Epithelial cell of proximal tubule (primary cell): ENCODE measurements at regions not wholly inside any gene's neighbourhood (a gene's known extent, or its start where the extent isn't known, plus 50 kb on each side); places are given as distances from the start of the nearest gene placed in this dataset.
"Not testable (repeated sequence)": the region's sequence is repeated elsewhere in the genome, so short reads cannot be mapped to it uniquely, and the experiment has no call there.

Experiments
- DNase-seq: peaks from one replicate; pipeline ENCODE4 v3.0.0-alpha.2; 2011; ENCODE audit warnings: low read depth
- H3K4me3 ChIP-seq: 2 replicates; pipeline ENCODE4 v1.5.1; 2011; ENCODE audit warnings: low read depth, mild to moderate bottlenecking, low read length
- TF ChIP-seq, protein P1 (sequence below): conservative IDR thresholded peaks from 2 replicates; pipeline ENCODE4 v1.5.1; 2012; ENCODE audit warnings: low read depth, mild to moderate bottlenecking, low read length

DNA sequence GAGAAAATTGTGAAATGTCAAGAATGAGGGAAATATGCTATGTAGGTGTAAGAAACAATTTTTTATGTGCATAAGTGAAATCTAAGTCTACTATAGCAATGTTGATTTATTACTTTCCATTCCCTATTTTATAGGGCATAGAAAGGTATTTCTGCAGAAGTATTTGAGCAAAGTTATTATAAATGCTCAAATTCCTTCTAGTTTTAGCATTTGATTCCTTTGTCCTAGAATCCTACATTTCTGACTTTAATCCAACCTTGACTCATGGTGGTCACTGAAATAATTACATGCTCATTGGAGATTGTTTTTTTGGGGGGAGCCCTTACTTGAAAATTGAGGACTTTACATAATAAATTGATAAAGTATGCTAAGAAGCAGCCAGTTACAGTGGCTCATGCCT lies 716.6 kb upstream of the LUZP2 start:
- H3K4me3 ChIP-seq = no peak overlapping the region
- TF ChIP-seq, protein P1, sequence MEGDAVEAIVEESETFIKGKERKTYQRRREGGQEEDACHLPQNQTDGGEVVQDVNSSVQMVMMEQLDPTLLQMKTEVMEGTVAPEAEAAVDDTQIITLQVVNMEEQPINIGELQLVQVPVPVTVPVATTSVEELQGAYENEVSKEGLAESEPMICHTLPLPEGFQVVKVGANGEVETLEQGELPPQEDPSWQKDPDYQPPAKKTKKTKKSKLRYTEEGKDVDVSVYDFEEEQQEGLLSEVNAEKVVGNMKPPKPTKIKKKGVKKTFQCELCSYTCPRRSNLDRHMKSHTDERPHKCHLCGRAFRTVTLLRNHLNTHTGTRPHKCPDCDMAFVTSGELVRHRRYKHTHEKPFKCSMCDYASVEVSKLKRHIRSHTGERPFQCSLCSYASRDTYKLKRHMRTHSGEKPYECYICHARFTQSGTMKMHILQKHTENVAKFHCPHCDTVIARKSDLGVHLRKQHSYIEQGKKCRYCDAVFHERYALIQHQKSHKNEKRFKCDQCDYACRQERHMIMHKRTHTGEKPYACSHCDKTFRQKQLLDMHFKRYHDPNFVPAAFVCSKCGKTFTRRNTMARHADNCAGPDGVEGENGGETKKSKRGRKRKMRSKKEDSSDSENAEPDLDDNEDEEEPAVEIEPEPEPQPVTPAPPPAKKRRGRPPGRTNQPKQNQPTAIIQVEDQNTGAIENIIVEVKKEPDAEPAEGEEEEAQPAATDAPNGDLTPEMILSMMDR = no peak
- DNase-seq = no peak

DNA sequence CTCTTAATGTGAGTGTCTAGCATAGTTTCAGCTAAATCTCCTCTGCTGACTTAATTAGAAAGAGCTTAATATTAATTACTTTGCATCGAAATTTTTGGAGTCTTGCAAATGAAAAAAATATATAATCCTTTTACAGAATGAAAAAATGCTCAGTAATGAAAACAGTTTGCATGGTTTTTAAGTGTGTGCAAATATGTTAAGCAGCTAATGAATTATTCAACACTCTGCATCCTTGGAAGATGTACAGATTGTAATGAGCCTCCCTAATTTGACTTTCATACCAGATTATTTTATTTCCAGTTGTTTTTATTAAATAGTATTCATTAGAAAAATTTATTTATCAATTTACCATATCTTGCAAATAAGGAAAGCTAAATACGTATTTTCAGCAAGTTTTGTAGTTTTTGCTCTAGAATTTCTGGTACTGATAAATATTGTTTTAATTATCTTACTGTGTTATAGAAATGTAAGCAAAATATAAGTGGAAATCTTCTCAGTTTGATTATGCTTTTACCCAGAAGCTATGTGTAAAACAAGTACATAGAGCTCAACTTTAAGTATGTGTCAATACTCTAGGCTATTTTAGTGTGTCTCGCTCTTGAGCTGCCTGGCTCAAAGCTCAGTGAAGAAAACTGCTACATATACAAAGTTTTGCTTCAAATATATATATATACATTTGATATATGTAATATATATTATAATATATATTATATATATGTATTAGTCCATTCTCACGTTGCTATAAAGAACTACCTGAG lies 714.9 kb upstream of the LUZP2 start:
- TF ChIP-seq, protein P1 = no peak
- H3K4me3 ChIP-seq = no peak overlapping the region
- DNase-seq = no peak

DNA sequence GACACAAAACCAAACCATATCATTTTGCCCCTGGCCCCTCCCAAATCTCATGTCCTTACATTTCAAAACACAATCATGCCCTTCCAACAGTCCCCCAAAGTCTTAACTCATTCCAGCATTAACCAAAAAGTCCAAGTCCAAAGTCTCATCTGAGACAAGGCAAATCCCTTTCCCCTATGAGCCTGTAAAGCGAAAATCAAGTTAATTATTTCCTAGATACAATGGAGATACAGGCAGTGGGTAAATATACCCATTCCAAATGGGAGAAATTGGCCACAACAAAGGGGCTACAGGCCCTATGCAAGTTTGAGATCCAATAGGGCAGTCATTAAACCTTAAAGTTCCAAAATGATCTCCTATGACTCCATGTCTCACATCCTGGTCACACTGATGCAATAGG lies 709.9 kb upstream of the LUZP2 start:
- not testable (repeated sequence) for H3K4me3 ChIP-seq

DNA sequence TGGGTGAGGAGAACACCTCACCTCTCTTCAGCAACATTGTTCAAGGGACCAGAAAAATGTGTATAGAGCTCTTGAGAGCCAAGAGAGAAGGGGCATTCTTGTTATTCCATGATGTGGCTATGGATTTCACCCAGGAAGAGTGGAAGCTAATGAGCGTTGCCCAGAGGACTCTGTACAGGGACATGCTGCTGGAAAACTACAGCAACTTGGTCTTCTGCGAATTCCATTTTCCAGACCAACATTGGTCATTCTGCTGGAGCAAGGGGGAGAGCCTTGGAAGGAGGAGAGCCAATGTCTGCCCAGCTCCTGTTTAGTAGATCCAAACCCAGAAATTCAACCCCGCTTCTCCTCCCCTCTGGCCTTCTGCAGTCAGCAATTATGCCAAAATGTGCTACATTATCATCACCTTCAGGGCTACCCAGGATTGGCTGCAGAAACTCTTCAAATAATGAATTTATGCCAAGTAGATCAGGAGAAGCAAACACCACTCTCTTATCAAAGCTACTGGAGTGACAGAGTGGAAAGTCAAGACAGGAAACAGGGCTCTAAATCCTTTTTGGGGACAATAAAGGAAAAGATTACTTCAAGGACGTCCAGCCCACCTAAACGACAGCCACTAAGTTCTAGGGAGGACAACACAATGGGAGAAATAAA lies 707.5 kb upstream of the LUZP2 start:
- DNase-seq = no peak
- TF ChIP-seq, protein P1 = no peak
- H3K4me3 ChIP-seq = no peak overlapping the region

More for the DNA sequence above, 709.9 kb upstream of the LUZP2 start:
- not testable (repeated sequence) for DNase-seq

DNA sequence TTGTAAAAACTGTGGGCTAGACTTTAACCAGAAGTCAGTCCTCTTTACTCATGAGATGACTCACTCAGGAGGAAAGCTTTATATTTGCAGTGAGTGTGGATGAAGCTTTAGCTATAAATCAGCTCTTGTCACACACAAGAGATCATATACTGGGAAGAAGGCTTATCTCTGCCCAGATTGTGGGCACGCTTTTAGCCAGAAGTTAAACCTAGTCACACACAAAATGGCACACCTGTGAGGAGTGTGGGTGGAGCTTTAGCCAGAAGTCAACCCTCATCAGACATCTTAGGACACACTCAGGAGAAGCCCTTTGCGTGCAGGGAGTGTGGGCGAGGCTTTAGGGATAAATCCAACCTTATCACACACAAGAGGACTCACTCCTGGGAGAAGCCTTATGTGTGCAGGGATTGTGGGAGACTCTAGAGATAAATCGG lies 706.9 kb upstream of the LUZP2 start:
- DNase-seq = peak; percentile 0
- no peak overlapping the region for H3K4me3 ChIP-seq
- TF ChIP-seq, protein P1 = no peak

DNA sequence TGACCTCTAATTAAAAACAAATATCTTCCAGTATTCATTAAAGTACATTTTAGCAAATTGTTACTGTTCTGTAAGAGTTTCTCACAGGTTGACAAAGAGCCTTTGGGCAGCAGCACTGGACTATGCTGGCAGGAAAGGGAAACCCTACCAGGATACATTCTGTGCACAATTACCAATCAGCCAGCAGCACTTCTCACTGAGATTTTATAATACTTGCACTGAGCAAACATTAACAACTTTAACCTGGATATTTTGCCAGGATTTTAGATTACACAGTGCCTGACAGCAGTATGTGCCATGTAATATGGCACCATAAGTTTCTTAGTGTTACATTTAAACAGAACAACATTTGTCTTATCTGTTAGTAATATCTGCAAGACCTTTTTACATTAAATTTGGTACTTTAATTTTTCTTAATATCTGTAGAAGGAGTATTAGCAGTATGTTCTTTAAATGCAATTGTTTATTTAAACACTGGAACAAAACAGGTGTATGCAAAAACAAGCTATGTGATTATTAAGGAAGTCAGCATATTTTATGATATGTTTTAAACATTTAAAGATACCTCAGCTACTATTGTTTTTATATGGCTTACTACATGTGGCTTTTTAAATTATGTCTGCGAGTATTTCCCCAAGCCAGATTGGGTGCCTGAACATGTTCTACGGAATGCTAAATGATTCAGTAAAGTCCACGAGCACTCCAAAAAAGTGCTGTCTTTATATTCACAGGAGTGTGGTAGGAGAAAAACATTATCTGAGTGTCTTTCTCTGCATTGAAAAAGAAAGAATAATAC lies 699.0 kb upstream of the LUZP2 start:
- no peak overlapping the region for H3K4me3 ChIP-seq
- TF ChIP-seq, protein P1 = no peak
- DNase-seq = no peak

DNA sequence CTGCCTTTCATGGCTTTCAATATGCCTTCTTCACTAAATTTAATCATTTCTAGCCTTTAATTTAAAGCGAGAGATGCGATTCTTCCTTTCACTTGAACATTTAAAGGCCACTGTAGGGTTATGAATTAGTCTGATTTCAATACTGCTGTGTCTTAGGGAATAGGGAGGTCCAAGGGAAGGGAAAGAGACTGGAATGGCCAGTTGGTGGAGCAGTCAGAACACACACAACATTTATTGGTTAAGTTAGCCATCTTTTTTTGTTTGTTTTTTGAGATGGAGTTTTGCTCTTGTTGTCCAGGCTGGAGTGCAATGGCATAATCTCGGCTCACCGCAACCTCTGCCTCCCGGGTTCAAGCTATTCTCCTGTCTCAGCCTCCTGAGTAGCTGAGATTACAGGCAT lies 662.5 kb upstream of the LUZP2 start:
- not testable (repeated sequence) for H3K4me3 ChIP-seq, DNase-seq

DNA sequence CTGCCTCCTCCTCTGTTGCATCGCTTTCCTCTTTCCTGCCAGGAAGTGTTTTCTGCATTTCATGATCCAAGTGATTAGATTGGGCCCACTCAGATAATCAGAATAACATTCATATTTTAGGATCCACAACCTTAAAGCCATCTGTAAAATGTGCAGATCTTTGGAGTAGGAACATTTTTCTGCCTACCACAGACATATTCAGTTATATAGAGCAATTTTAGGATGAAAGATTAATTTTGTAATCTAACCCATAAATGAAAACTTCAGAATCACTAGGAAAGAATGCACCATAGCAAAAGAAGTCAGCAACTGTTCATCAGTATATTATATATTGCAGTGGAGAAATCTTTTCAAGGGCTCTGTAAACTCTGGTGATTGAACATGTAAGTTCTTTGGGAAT lies 659.9 kb upstream of the LUZP2 start:
- TF ChIP-seq, protein P1 = no peak
- DNase-seq = no peak

More for the DNA sequence above, 659.9 kb upstream of the LUZP2 start:
- H3K4me3 ChIP-seq = no peak overlapping the region
